GM18909 (cell line): ENCODE measurements at regions not wholly inside any gene's neighbourhood (a gene's known extent, or its start where the extent isn't known, plus 50 kb on each side); places are given as distances from the start of the nearest gene placed in this dataset.
A peak's percentile ranks its signal among the peaks of the same experiment; 100 is the strongest.
"Not testable (repeated sequence)": the region's sequence is repeated elsewhere in the genome, so short reads cannot be mapped to it uniquely, and the experiment has no call there.

Source experiments
- ATAC-seq: cut with Tn5 transposase; IDR thresholded peaks from one replicate; pipeline ENCODE4 v1.9.1; 2021; ENCODE audit warnings: mild to moderate bottlenecking; ENCODE audit not compliant: unreplicated experiment, poor library complexity

DNA sequence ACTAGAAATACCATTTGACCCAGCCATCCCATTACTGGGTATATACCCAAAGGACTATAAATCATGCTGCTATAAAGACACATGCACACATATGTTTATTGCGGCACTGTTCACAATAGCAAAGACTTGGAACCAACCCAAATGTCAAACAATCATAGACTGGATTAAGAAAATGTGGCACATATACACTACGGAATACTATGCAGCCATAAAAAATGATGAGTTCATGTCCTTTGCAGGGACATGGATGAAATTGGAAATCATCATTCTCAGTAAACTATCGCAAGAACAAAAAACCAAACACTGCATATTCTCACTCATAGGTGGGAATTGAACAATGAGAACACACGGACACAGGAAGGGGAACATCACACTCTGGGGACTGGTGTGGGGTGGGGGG lies 220.4 kb downstream of the ZNF608 start:
- not testable (repeated sequence) for ATAC-seq

GRCh38 chr5:124524552-124525232 lies 221.7 kb downstream of the ZNF608 start:
- ATAC-seq = peak; percentile 95

DNA sequence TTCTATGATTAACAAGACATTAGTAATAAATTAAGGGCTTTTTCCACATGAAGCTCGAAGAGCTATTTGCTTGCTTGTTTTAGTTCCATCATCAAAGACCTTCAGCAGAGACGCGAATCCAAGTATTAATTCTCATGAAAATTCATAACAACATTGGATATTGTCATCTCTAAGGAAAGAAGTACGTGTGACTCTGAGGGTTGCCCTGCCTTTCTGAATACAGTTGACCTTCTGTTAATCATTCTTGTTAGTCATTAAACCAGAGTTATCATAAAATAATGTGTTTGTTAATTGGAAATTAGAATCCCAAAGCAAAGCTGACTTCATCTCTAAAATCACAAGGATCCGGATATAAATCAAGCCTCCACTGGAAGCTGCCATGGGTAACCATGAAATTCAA lies 222.5 kb downstream of the ZNF608 start:
- no peak for ATAC-seq

GRCh38 chr5:124522992-124523391 lies 223.4 kb downstream of the ZNF608 start:
- ATAC-seq = no peak

DNA sequence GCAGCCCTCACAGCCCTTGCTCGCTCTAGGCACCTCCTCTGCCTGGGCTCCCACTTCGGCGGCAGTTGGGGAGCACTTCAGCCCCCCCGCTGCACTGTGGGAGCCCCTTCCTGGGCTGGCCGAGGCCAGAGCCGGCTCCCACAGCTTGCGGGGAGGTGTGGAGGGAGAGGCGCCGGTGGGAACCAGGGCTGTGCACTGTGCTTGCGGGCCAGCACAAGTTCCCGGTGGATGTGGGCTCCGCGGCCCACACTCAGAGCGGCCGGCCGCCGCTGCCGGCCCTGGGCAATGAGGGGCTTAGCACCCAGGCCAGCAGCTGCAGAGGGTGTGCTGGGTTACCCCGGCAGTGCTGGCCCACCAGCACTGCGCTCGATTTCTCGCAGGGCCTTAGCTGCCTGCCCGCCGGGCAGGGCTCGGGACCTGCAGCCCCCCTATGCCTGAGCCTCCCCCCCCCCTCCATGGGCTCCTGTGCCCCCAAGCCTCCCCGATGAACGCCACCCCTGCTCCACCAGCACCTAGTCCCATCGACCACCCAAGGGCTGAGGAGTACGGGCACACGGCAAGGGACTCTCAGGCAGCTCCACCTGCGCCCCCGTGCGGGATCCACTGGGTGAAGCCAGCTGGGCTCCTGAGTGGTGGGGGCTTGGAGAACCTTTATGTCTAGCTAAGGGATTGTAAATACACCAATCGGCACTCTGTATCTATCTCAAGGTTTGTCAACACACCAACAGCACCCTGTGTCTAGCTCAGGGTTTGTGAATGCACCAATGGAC lies 224.8 kb downstream of the ZNF608 start:
- ATAC-seq = no peak

- peak; percentile 80 for ATAC-seq
Measured at GRCh38 chr5:124519396-124519795, 227.0 kb downstream of the ZNF608 start.

DNA sequence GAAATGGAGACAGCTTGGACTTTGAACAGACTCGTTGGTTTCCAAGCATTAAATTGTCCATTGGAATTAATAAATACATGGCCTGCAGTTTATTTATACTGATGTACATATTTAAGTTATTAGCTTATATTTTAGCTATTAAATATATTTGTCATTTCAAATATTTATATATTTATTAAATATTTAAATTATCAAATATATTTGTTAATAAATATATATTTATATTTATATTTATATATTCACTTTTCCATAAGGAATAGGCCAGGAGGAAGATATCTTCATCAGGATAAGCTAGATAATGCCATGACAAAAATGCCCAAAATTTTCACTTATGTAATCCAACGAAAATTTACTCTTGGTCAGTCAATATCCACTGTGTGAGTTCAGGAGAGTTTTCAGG lies 229.9 kb downstream of the ZNF608 start:
- no peak for ATAC-seq

- no peak for ATAC-seq
Measured at GRCh38 chr5:124515497-124516245, 230.8 kb downstream of the ZNF608 start.

GRCh38 chr5:124514956-124515355 lies 231.5 kb downstream of the ZNF608 start:
- ATAC-seq = no peak

DNA sequence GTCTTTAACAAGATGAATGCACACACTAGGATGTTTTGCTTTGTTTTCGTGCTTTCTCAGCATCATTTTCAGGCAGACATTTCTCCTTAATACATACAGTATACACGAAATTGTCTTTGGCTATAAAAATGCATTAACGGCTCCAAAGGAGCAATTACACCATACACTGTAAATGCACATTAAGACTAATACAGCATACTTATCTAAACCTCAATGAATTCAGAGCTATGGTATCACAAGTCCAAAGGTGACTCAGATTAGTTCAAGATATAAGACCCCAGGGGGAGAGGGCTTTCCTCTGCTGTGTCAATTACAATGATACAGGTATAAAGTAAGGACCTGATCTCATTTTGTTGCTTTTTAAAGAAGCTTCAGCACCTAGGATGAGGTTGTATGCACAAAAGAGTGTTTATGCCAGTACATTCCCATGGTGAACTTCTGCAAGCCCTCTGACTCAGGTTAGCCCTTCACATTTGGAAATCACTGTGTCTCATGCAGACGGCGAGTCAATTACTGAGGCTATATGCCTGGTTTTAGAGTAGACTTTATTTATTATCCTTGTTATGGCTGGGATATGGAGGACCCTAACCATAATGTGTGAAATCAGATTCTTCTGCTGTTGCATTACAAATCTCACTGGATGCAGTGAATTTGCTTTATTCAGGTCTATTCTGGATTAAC lies 233.3 kb downstream of the ZNF608 start:
- ATAC-seq = no peak

DNA sequence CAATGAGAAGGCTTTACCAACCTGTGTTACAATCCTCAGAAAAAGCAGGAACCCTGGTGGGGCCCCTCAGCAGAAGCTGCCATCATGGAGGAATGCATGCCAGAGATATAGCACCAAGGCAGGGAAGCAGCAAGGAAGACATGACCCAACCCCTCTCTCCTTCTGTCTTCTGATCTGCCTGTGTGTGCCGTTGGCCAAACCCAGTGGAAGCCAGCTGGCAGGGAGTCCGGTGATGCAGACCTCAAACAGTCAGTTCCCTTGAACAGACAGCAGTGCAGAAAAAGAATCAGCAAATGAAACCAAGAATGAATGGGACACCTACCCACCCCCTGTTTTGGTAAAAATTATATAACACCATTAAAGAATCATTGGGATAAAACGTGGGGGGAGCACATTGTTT lies 234.2 kb downstream of the ZNF608 start:
- ATAC-seq = no peak

DNA sequence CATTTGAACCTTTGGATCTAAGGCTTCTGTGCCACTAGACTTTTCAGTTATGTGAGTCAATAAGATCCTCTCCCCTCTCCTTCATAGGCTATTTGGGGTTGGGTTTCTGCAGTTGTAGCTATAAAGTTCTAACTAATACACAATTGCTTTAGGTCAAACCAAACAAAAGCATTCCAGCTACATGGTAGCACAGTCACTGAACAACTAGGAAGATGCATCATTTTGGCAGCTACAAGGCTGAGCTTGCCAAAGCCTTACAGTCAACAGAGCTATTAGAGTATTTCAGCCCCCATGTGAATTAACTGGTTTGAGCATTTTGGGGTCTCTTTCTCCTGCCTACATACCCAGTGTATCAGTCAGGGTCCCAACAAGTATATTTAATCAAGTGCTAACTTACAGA lies 234.6 kb downstream of the ZNF608 start:
- ATAC-seq = no peak

- ATAC-seq = no peak
Measured at GRCh38 chr5:124507688-124508087, 238.8 kb downstream of the ZNF608 start.

GRCh38 chr5:124504081-124504916 lies 242.1 kb downstream of the ZNF608 start:
- ATAC-seq = peak; percentile 94

DNA sequence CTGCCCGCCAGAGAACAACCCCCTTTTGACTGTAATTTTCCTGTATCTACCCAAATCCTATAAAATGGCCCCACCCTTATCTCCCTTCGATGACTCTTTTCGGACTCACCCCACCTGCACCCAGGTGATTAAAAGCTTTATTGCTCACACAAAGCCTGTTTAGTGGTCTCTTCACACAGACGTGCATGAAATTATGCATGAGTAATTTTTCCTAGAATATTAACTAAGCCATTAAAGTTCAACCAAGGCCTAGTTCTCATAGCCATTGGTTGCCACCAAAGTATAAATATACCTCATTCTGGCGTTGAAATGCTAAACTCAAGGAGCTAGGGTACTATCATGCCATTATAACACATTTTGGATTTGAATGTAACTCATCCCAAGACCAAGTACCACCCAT lies 243.9 kb downstream of the ZNF608 start:
- ATAC-seq = no peak

DNA sequence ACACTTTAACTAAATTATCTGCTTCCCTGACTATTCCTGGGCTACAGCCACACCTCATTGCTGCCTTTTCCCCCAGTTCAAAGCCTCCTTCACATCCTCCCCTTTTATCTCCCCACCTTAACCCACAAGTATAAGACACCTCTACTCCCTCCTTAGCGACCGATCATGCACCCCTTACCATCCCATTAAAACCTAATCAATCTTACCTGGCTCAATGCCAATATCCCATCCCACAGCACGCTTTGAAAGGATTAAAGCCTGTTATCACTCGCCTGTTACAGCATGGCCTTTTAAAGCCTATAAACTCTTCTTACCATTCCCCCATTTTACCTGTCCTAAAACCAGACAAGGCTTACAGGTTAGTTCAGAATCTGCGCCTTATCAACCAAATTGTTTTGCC lies 246.6 kb downstream of the ZNF608 start:
- ATAC-seq = not testable (repeated sequence)

- ATAC-seq = not testable (repeated sequence)
Measured at GRCh38 chr5:124496968-124497367, 249.5 kb downstream of the ZNF608 start.

- no peak for ATAC-seq
Measured at GRCh38 chr5:124494540-124495116, 251.8 kb downstream of the ZNF608 start.

- ATAC-seq = no peak
Measured at GRCh38 chr5:124492444-124493224, 253.8 kb downstream of the ZNF608 start.
